Chondrocyte (in vitro differentiated cells): ENCODE measurements at regions not wholly inside any gene's neighbourhood (a gene's known extent, or its start where the extent isn't known, plus 50 kb on each side); places are given as distances from the start of the nearest gene placed in this dataset.

ENCODE experiments used
- DNase-seq: peaks from one replicate; pipeline ENCODE4 v3.0.0; 2021; ENCODE audit warnings: mixed read lengths, low spot score
- H3K27ac Mint-ChIP-seq: one replicate; pipeline ENCODE4 v1.8.0; 2021; ENCODE audit warnings: mild to moderate bottlenecking, moderate library complexity, mixed read lengths; ENCODE audit not compliant: unreplicated experiment
- H3K27me3 Mint-ChIP-seq: 2 replicates; pipeline ENCODE4 v1.8.0; 2021; ENCODE audit warnings: low read depth, mixed read lengths
- H3K36me3 Mint-ChIP-seq: 2 replicates; pipeline ENCODE4 v1.8.0; 2021; ENCODE audit warnings: low read depth, mixed read lengths
- H3K4me1 Mint-ChIP-seq: 2 replicates; pipeline ENCODE4 v1.8.0; 2021; ENCODE audit warnings: low read depth, mild to moderate bottlenecking, mixed read lengths
- H3K4me3 Mint-ChIP-seq: one replicate; pipeline ENCODE4 v1.8.0; 2021; ENCODE audit warnings: mild to moderate bottlenecking, moderate library complexity, mixed read lengths; ENCODE audit not compliant: unreplicated experiment
- H3K9me3 Mint-ChIP-seq: 2 replicates; pipeline ENCODE4 v1.8.0; 2021; ENCODE audit warnings: low read depth, mixed read lengths
- CTCF ChIP-seq: fragments of 200-600 bp; sonication (generic); IDR thresholded peaks from 2 replicates; pipeline ENCODE4 v1.5.0; 2021; ENCODE audit warnings: antibody characterized with exemption, mild to moderate bottlenecking, moderate library complexity

GRCh38 chr3:153760948-153761347 is 360.2 kb upstream of the ARHGEF26 start:
- H3K27me3 Mint-ChIP-seq = peaks cover 12% of the 10 kb centered on the region
- H3K9me3 Mint-ChIP-seq = no peaks in the 10 kb centered on the region
- no peaks in the 10 kb centered on the region for H3K36me3 Mint-ChIP-seq
- no peak for DNase-seq
- no peak overlapping the region for H3K4me3 Mint-ChIP-seq
- H3K27ac Mint-ChIP-seq = no peak overlapping the region
- no peak for TF ChIP-seq CTCF
- H3K4me1 Mint-ChIP-seq = no peaks in the 10 kb centered on the region

GRCh38 chr3:153762411-153763235 is 358.6 kb upstream of the ARHGEF26 start:
- H3K9me3 Mint-ChIP-seq = no peaks in the 10 kb centered on the region
- peaks cover 4% of the 10 kb centered on the region for H3K4me1 Mint-ChIP-seq
- H3K27ac Mint-ChIP-seq = no peak overlapping the region
- no peaks in the 10 kb centered on the region for H3K36me3 Mint-ChIP-seq
- peaks cover 12% of the 10 kb centered on the region for H3K27me3 Mint-ChIP-seq
- no peak overlapping the region for H3K4me3 Mint-ChIP-seq
- DNase-seq = no peak
- no peak for TF ChIP-seq CTCF

- H3K9me3 Mint-ChIP-seq = peaks cover 10% of the 10 kb centered on the region
- TF ChIP-seq CTCF = no peak
- peaks cover 4% of the 10 kb centered on the region for H3K4me1 Mint-ChIP-seq
- H3K36me3 Mint-ChIP-seq = no peaks in the 10 kb centered on the region
- peaks cover 21% of the 10 kb centered on the region for H3K27me3 Mint-ChIP-seq
- no peak overlapping the region for H3K4me3 Mint-ChIP-seq
- H3K27ac Mint-ChIP-seq = no peak overlapping the region
- DNase-seq = no peak
These were observed 353.3 kb upstream of the ARHGEF26 start for GRCh38 chr3:153767601-153768560.

- H3K36me3 Mint-ChIP-seq = no peaks in the 10 kb centered on the region
- H3K4me3 Mint-ChIP-seq = no peak overlapping the region
- DNase-seq = no peak
- H3K27me3 Mint-ChIP-seq = peaks cover 18% of the 10 kb centered on the region
- peak; percentile 85 for TF ChIP-seq CTCF
- no peak overlapping the region for H3K27ac Mint-ChIP-seq
- peaks cover 10% of the 10 kb centered on the region for H3K9me3 Mint-ChIP-seq
- peaks cover 4% of the 10 kb centered on the region for H3K4me1 Mint-ChIP-seq
These were observed 352.4 kb upstream of the ARHGEF26 start for GRCh38 chr3:153768561-153769469.
